ENCODE measurements at regions not wholly inside any gene's neighbourhood (a gene's known extent, or its start where the extent isn't known, plus 50 kb on each side); places are given as distances from the start of the nearest gene placed in this dataset.

DNA sequence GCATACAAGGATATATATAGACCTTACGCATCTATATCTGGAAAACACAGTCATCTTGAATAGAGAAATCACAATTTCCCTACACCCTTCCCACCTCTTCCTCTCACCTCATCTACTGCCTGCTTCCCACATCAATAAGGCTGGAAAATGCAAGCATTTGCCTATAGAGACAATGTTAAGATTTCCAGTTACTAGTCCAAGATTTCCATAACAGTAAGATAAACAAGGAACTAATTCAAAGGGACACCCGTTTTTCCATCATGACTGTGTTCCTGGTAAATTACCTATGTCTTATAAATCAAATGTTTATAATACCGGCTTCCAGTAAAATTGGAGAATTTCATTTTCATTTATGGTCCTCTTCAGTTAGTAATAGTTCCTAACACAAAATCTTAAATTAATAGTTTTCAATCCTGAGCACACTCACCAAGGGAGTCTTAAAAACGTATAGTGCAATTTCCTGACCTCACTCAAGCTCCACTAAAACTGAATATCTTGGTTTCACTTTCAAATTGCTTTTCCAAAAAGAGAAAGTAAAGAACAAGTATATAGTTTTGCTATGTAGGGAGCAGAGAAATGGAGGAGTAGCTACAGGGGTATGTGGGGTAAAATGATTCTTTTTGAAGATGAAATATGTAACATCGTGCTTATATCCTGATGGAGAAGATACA is 398.7 kb downstream of the PLPP3 start:
- TF ChIP-seq, protein P1, sequence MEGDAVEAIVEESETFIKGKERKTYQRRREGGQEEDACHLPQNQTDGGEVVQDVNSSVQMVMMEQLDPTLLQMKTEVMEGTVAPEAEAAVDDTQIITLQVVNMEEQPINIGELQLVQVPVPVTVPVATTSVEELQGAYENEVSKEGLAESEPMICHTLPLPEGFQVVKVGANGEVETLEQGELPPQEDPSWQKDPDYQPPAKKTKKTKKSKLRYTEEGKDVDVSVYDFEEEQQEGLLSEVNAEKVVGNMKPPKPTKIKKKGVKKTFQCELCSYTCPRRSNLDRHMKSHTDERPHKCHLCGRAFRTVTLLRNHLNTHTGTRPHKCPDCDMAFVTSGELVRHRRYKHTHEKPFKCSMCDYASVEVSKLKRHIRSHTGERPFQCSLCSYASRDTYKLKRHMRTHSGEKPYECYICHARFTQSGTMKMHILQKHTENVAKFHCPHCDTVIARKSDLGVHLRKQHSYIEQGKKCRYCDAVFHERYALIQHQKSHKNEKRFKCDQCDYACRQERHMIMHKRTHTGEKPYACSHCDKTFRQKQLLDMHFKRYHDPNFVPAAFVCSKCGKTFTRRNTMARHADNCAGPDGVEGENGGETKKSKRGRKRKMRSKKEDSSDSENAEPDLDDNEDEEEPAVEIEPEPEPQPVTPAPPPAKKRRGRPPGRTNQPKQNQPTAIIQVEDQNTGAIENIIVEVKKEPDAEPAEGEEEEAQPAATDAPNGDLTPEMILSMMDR (IDR thresholded peaks at IDR 0.05; ENCODE audit: low read depth, low read length, missing control alignments): no peak
- DNase-seq: no peak
- Histone ChIP-seq H3K27ac (no peak overlapping the region), H3K4me3 (ENCODE audit: low read depth, low read length) (no peak overlapping the region), H3K36me3 (replicated peaks) (no peaks in the 10 kb centered on the region), H3K27me3 (replicated peaks) (no peaks in the 10 kb centered on the region)
- in situ Hi-C loops (cut with HindIII; ENCODE audit: low pct_ligation_motif_present, low sequenced_read_pairs): no loop called here

DNA sequence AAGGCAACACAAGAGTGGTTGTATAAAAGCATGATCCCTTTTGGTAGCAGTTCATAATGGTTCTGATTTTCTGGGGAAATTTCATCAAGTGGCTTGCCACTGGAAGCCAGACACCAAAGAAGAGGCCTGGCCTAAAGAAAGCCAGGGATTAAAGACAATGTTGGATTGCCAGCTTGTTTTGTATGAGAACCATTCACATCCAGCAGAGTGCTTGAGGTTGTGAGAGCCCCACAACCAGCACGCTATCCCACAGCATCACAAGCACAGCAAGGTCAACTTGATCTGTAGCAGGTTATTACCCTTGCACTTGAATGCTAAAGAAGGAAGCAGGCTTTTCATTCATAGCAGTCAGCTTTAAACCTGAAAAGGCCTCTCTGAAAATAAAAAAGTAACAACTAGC is 399.8 kb downstream of the PLPP3 start:
- no peaks in the 10 kb centered on the region for H3K27me3 ChIP-seq (replicated peaks)
- no peak overlapping the region for H3K27ac ChIP-seq
- in situ Hi-C loops (cut with HindIII; ENCODE audit: low pct_ligation_motif_present, low sequenced_read_pairs): no loop called here
- H3K36me3 ChIP-seq (replicated peaks): no peaks in the 10 kb centered on the region
- TF ChIP-seq, protein P1 (IDR thresholded peaks at IDR 0.05; ENCODE audit: low read depth, low read length, missing control alignments): no peak
- DNase-seq: no peak
- no peak overlapping the region for H3K4me3 ChIP-seq (ENCODE audit: low read depth, low read length)

DNA sequence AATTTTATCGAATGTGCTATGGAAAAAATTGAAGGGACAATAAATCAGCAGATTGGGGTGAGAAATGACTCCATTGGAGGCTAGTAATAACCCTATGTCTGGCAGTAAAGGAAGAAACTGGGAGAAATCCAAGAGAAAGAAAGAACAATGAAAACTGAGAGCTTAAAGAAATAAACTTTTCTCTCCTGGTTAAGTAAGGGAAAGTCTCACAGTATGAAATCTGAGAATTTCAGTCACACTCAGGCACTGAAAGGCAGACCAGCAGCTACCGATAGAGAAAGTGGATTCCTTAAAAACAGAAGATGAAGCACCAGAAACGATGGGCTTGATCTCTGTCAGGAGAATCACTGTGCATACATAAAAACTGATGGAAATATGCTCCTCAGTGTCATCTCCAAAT is 404.2 kb downstream of the PLPP3 start:
- Histone ChIP-seq H3K27me3 (replicated peaks) (no peaks in the 10 kb centered on the region), H3K4me3 (ENCODE audit: low read depth, low read length) (no peak overlapping the region), H3K36me3 (replicated peaks) (no peaks in the 10 kb centered on the region), H3K27ac (no peak overlapping the region)
- in situ Hi-C loops (cut with HindIII; ENCODE audit: low pct_ligation_motif_present, low sequenced_read_pairs): no loop called here
- TF ChIP-seq, protein P1 (IDR thresholded peaks at IDR 0.05; ENCODE audit: low read depth, low read length, missing control alignments): no peak
- no peak for DNase-seq

DNA sequence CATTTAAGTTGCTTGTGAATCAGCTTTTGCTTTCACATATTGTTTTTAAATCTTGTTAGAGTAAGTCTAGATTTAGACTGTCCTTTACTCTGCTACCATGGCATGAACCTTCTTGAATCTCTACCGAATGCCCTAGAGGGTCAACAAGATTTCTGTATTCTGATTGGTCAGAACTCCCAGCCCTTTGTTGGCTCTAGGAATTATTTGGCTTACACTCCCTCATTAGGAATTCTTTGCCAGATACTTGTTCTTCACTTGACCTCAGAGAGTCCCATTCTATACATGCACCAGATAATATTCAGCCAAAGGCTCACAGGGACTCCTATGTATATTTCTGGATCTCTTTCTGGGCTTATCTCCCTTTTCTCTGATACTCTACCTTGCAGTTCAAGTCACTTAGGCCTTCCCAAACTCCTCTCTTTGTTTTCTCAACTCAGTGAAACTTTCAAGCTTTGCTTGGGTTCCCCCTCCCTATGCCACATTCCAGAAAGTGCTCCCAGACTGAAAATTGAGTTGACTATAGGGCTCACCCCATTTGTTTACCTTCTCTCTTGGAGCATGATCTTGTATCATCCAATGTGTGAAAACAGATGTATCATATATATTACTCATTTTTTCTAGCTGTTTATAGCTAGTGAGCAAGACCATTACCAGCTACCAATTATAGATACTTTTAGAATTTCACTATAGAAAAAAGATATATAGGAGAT is 405.0 kb downstream of the PLPP3 start:
- TF ChIP-seq, protein P1 (IDR thresholded peaks at IDR 0.05; ENCODE audit: low read depth, low read length, missing control alignments): no peak
- H3K27me3 ChIP-seq (replicated peaks): no peaks in the 10 kb centered on the region
- H3K36me3 ChIP-seq (replicated peaks): no peaks in the 10 kb centered on the region
- DNase-seq: no peak
- in situ Hi-C loops (cut with HindIII; ENCODE audit: low pct_ligation_motif_present, low sequenced_read_pairs): no loop called here
- H3K4me3 ChIP-seq (ENCODE audit: low read depth, low read length): no peak overlapping the region
- no peak overlapping the region for H3K27ac ChIP-seq

DNA sequence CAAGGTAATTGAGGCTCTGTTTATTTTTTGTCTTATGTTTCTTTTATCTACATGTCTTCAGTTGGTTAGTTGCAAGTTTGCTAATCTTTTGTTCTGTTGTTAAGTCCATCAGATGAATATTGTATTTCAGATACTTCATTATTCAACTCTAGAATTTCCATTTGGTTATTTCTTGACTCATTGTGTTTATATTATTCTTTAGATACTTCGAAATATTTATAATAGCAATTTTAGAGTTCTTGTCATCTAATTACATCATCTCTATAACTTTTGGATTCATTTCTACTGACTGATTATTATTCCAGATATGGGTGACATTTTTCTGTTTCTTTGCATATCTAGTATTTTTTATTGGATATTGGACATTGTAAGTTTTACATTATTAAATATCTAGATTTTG is 405.6 kb downstream of the PLPP3 start:
- Histone ChIP-seq H3K27me3 (replicated peaks) (no peaks in the 10 kb centered on the region), H3K4me3 (ENCODE audit: low read depth, low read length) (no peak overlapping the region), H3K36me3 (replicated peaks) (no peaks in the 10 kb centered on the region), H3K27ac (no peak overlapping the region)
- TF ChIP-seq, protein P1 (IDR thresholded peaks at IDR 0.05; ENCODE audit: low read depth, low read length, missing control alignments): no peak
- no peak for DNase-seq
- in situ Hi-C loops (cut with HindIII; ENCODE audit: low pct_ligation_motif_present, low sequenced_read_pairs): no loop called here
